ENCODE measurements at regions not wholly inside any gene's neighbourhood (a gene's known extent, or its start where the extent isn't known, plus 50 kb on each side); places are given as distances from the start of the nearest gene placed in this dataset.
A peak's percentile ranks its signal among the peaks of the same experiment; 100 is the strongest.
"Not testable (repeated sequence)": the region's sequence is repeated elsewhere in the genome, so short reads cannot be mapped to it uniquely, and the experiment has no call there.

DNA sequence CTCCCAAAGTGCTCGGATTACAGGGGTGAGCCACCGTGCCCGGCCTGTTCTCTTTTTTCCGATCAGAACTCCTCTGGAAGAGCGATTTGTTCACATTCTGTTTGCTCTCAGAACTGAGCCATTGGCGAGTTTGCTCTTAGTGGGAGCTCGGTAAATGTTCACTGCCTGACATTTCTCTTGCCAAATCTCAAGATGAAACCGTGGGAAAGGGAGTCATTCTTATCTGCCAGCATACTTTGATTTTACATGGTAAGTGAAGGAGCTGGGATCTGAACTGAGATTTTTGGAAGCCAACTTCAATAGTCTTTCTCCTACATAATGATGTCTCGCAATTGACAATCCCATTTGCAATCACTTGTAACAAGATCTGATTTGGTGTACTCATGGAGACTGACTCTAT lies 445.8 kb upstream of the ISX start:
- no peak overlapping the region for H3K4me3 ChIP-seq
- no peaks in the 10 kb centered on the region for H3K27me3 ChIP-seq
- no peaks in the 10 kb centered on the region for H3K4me1 ChIP-seq
- WGBS, 2 donors, result 77% methylated on average over 9 of the region's 9 CpGs
- DNase-seq (no peak), ATAC-seq (ENCODE audit: low FRiP score in 2 of 2) (no peak)
- TF ChIP-seq EP300 (IDR thresholded peaks at IDR 0.05) (no peak), POLR2AphosphoS5 (IDR thresholded peaks at IDR 0.05) (no peak), POLR2A (IDR thresholded peaks at IDR 0.05) (no peak)
- TF ChIP-seq, protein P1, sequence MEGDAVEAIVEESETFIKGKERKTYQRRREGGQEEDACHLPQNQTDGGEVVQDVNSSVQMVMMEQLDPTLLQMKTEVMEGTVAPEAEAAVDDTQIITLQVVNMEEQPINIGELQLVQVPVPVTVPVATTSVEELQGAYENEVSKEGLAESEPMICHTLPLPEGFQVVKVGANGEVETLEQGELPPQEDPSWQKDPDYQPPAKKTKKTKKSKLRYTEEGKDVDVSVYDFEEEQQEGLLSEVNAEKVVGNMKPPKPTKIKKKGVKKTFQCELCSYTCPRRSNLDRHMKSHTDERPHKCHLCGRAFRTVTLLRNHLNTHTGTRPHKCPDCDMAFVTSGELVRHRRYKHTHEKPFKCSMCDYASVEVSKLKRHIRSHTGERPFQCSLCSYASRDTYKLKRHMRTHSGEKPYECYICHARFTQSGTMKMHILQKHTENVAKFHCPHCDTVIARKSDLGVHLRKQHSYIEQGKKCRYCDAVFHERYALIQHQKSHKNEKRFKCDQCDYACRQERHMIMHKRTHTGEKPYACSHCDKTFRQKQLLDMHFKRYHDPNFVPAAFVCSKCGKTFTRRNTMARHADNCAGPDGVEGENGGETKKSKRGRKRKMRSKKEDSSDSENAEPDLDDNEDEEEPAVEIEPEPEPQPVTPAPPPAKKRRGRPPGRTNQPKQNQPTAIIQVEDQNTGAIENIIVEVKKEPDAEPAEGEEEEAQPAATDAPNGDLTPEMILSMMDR (IDR thresholded peaks at IDR 0.05), result no peak
- H3K36me3 ChIP-seq, result no peaks in the 10 kb centered on the region
- H3K27ac ChIP-seq, result no peak overlapping the region
- no peaks in the 10 kb centered on the region for H3K9me3 ChIP-seq

GRCh38 chr22:34620832-34621231 lies 445.1 kb upstream of the ISX start:
- no peaks in the 10 kb centered on the region for H3K27me3 ChIP-seq
- 82 to 84% methylated on average over 8 of the region's 8 CpGs for WGBS, 2 donors
- H3K27ac ChIP-seq, result no peak overlapping the region
- H3K4me1 ChIP-seq, result no peaks in the 10 kb centered on the region
- TF ChIP-seq EP300 (IDR thresholded peaks at IDR 0.05) (no peak), POLR2A (IDR thresholded peaks at IDR 0.05) (no peak), POLR2AphosphoS5 (IDR thresholded peaks at IDR 0.05) (no peak)
- TF ChIP-seq, protein P1 (IDR thresholded peaks at IDR 0.05), result no peak
- ATAC-seq (ENCODE audit: low FRiP score in 2 of 2) (no peak), DNase-seq (no peak)
- peaks cover 0 to 1% (median 0%) of the 10 kb centered on the region in 4 donors for H3K9me3 ChIP-seq
- H3K4me3 ChIP-seq, result no peak overlapping the region
- no peaks in the 10 kb centered on the region for H3K36me3 ChIP-seq

- 87 to 91% methylated on average over 4 of the region's 4 CpGs for WGBS, 2 donors
Measured at GRCh38 chr22:34622602-34623001, 443.4 kb upstream of the ISX start.

DNA sequence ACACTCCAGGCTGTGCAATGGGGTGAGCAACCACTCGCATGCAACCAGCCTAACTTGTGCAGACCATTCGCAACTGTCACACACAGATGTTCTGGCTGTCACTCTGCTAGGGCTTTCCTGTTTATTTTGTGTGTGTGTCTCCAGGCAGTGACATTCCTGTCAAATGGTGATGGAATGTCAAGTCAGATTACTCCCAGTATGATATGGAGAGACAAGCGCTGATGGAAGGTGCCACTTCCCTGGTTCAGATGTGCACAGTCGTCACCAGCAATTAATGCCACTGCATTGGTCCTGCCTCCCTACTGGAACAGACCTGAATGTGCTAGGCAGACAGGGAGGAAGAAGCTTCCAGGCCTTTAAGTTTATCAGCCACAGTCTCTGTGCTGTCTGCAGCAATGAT lies 442.4 kb upstream of the ISX start:
- TF ChIP-seq, protein P1 (IDR thresholded peaks at IDR 0.05), result no peak
- TF ChIP-seq POLR2A (IDR thresholded peaks at IDR 0.05), result no peak
- TF ChIP-seq POLR2AphosphoS5 (IDR thresholded peaks at IDR 0.05), result no peak
- TF ChIP-seq EP300 (IDR thresholded peaks at IDR 0.05), result no peak
- no peaks in the 10 kb centered on the region for H3K4me1 ChIP-seq
- 68 to 84% methylated on average over 4 of the region's 4 CpGs for WGBS, 2 donors
- H3K4me3 ChIP-seq, result no peak overlapping the region
- H3K27ac ChIP-seq, result no peak overlapping the region
- H3K36me3 ChIP-seq, result no peaks in the 10 kb centered on the region
- ATAC-seq (ENCODE audit: low FRiP score in 2 of 2) (no peak), DNase-seq (no peak)
- H3K9me3 ChIP-seq, result peaks cover 0 to 2% (median 0%) of the 10 kb centered on the region in 4 donors
- no peaks in the 10 kb centered on the region for H3K27me3 ChIP-seq

More at GRCh38 chr22:34622602-34623001, 443.4 kb upstream of the ISX start:
- no peak for ATAC-seq (ENCODE audit: low FRiP score in 2 of 2)
- H3K4me1 ChIP-seq, result no peaks in the 10 kb centered on the region
- DNase-seq, result no peak
- no peaks in the 10 kb centered on the region for H3K36me3 ChIP-seq
- H3K27me3 ChIP-seq, result no peaks in the 10 kb centered on the region
- TF ChIP-seq EP300 (IDR thresholded peaks at IDR 0.05) (no peak), POLR2A (IDR thresholded peaks at IDR 0.05) (no peak), POLR2AphosphoS5 (IDR thresholded peaks at IDR 0.05) (no peak)
- TF ChIP-seq, protein P1 (IDR thresholded peaks at IDR 0.05), result no peak
- H3K27ac ChIP-seq, result no peak overlapping the region
- H3K9me3 ChIP-seq, result peaks cover 0 to 2% (median 0%) of the 10 kb centered on the region in 4 donors
- no peak overlapping the region for H3K4me3 ChIP-seq

- not testable (repeated sequence) for H3K4me1 ChIP-seq; H3K4me3 ChIP-seq; H3K27me3 ChIP-seq; H3K27ac ChIP-seq; H3K9me3 ChIP-seq; H3K36me3 ChIP-seq; ATAC-seq (ENCODE audit: low FRiP score in 2 of 2)
- DNase-seq, result peak in 1 of 2 donors; percentile 58
- 98% methylated on average over 8 of the region's 30 CpGs; no CpG with 5 or more reads in 1 of the 2 donors for WGBS, 2 donors
Measured at GRCh38 chr22:34625892-34626291, 440.1 kb upstream of the ISX start.

Measured in upper lobe of left lung (tissue), 6 donors.